Inflammatory macrophage (primary cell): ENCODE measurements at regions not wholly inside any gene's neighbourhood (a gene's known extent, or its start where the extent isn't known, plus 50 kb on each side); places are given as distances from the start of the nearest gene placed in this dataset.

Source experiments
- DNase-seq, 2 donors: peaks; one replicate each; pipeline ENCODE4 v3.0.0-alpha.2; 2020 to 2022

DNA sequence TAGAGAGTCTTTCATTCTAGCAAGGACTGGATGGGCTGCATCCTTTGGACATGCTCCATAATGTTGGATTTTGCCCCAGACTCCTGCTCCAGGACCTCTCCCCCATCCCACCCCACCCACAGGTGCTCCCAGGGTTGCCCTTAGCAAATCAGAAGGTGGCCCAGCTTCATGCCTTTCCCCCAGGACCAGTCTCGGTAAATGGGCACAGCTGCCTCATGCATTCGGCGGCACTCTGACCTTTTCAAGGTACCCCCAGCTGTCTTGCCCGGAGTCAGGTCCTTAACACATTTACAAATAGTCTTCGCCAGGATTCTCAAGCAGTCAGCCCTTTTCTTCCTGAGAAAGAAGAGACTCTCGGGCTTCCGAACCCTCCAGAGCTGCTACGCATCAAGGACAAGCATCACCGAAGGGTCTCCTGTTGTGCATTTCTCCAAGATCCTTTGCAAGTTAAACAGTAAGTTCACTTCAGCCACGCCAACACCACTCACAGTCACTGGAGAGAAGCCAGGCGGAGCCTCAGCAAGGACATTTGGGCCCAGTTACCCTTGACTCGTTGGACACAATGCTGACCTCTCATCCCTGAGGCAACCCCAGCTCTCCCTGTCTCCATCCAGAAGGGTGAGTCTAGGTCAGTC is 287.8 kb downstream of the FAM43A start:
- no peak for DNase-seq

DNA sequence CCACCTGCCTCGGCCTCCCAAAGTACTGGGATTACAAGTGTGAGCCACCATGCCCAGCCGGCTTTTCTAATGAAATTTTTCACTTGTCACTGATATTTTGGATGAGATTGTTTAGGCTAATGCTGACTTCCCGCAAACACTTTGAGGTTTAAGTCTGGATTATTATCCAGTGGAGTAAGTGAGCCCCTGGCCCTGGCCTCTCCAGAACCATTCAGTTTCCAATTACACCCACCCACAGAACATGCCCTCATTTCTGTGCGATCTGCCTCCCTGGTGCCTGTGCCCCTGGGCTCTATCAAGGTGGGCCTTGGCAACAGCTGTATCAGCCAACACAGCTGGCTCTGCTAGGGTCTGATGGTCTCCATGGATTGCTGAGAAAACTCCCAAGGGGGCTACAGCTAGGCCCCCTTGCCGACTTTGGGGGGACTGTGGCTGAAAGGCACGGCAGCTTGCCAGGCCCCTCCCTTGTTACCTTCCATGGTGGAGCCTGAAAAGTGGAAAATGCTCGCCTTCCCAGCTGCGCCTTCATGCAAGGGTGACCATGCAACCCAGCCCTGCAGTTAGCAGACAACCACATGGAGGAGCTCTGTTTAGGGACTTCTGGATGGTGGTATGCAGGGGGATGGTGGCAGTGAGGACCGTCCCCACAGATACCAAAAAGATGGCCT is 288.9 kb downstream of the FAM43A start:
- no peak for DNase-seq

DNA sequence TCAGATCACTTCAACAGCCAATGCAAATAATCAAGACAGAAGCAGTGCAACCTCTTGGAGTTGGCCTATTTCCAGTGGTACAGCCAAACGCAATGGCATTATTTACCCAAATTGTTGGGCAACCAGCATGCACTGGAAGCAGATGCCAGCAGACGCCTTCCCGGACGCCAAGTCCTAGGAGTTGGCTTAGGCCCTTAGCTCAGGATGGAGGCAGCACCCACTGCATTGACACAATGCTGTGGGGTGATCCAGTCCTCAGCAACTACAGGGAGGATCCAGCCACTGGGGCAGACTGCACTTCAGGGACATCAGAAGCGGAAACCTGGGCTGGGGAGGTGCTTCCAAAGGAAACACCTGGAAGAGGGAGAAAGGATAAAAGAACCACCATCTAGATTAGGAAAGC is 290.4 kb downstream of the FAM43A start:
- no peak for DNase-seq

DNA sequence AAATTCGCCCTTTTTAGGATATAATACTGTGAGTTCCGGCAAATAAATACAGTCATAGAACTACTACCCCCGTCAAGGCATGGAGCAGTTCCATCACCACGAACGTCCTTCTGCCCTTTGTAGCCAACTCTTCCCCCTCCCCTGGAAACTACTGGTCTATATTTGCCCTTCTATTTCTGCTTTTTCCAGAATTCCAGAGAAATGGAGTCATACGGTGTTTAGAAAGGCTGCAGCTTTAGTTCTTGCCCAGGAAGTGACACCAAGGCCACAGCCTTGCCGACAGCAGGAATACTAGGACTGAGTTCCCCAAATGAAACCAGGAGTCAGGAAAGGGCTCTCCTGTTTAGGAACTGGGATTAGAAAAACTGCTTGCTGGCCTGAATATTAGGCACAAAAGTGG is 291.2 kb downstream of the FAM43A start:
- DNase-seq: no peak

DNA sequence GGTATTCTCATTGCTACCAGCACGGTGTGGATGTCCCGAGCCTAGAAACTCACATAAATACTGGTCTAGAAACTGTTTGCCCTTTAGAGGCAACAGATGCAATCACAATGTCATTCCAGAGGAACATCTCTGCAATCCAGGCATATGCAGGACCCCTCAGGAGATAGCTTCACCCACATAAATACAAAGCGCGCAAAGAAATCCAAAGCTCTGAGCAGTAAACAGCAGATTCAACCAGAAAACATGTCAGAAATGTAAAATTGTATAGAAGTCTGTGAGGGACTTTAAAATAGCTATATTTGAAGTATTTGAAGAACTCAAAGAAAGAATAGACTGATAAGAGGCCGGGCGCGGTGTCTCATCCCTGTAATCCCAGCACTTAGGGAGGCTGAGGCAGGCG is 291.7 kb downstream of the FAM43A start:
- DNase-seq: no peak

DNA sequence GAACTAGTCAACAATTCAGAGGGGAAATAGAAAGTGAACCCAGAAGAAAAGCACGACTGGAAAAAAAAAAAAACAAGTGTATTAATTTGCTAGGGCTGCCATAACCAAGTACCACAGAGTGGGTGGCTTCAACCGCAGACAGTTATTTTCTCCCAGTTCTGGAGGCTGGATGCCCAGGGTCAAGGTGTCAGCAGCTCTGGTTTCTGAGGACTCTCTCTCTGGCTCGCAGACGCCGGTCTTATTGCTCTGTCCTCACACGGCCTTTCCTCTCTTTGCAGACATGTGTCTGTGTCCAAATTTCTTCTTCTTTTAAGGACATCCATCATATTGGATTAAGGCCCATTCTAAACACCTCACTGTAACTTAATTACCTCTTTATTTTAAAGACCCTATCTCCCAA is 291.8 kb downstream of the XXYLT1 start:
- DNase-seq: no peak

DNA sequence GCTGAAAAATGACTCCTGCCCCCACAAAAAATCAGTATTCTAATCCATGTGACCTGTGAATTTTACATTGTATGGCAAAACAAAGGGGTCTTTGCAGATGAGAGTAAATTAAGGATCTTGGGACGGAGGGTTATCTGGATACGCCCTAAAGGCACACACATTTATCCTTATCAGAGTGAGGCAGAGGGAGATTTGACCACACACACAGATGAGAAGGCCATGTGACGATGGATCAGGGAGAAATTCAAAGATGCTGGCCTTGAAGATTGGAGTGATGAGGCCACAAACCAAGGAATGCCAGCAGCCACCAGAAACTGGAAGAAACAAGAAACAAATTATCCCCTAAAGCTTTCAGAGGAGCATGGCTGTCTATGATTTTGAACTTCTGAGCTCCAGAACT is 288.5 kb downstream of the XXYLT1 start:
- DNase-seq: no peak

DNA sequence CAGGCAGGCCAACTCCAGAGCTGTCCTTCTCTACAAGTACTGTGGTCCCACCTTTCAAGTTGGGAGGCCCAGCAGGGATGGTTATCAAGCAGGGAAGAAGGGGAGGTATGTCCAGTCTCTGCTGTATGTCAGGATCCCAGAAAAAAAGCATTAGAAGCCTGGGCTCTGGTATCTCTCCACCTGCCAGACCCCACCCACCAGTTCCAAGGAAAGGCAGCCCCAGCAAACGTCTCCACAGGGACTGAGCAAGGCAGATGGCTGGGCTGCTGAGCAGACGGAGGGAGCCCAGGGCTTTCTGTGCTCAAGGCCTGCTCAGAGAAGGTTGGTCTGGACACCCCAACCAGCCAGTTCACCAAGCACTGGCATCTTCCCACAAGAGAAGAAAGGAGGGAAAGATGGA is 287.8 kb downstream of the XXYLT1 start:
- no peak for DNase-seq

DNA sequence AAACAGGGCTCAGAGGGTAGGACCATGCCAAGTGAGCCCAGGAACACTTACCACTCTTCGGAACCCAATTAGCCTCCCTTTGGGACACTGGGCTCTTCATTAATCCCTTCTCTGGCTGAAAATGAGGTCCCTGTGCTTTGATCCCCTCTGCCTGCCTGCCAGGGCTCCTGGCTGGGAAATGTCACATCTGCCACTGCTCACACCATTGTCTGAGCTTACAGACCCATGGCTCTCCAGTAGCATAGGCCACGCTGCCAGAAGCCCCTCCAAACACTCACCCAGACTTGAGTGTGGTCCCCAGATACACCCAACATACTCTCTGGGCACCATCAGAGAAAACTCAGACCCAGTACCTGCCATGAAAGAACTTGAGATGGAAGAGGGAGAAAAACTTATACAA is 287.3 kb downstream of the XXYLT1 start:
- no peak for DNase-seq

DNA sequence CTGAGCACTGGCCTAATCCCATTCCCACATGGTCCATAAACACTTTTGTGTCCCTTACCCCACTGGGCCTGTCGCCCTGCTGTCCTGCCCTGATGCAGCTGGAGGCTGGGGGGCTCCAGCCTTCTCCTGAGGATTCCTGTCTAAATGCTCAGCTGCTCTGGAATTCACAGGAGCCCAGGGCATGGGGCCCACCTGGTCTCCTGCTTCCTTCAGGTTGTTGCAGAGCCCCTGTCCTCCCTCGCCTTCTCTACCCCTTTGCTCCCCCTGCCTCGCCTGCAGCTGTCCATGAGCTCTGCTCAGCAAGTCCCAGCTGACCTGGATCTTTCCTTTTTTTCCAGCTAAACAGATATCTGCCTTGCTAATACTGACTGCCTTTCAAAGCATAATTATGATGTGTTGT is 286.9 kb downstream of the XXYLT1 start:
- no peak for DNase-seq

DNA sequence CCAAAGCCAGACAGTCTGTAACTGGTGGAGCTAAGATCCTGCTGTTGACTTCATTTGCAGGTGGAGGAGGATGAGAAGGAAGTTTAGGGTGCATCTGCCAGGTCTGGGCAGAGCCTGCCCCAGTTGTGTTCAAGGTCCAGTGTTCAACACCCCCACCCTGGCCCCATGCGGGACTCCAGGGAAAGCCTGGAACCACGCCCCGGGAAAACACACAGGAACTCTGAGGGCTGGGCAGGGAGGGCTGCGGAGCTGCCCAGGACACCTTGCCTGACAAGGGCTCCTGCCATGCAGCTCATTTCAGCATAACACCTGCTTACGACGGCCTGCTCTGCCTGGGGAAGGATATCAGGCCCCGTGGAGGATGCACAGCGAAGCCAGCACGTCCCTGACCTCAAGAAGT is 286.3 kb downstream of the XXYLT1 start:
- no peak for DNase-seq

DNA sequence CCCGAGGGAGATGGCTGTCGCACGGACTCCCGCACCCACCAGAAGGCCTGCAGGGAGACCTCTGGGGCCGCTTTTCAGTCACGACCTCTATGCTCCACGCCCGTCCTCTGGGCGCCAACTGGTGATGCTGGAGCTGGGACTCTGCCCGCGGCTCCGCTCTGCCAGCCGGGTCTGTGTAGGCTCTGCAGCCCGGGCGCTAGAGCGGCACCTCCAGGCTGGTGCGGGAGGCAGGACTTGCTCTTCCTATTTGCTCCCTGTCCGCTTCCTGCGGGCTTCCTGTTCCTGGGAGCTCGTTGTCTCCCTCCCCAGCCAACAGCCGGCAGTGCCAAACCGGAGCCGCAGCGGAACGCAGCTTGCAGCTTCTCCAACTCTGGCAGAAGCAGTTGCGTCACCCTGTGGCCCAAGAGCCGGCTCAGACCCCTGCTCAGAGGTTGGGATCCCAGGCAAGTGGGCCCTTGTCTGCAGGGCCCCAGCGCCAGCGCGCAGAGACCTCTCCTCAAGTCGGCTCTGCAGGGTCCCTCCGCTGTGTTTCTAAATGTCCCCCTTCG is 285.9 kb downstream of the XXYLT1 start:
- peak; percentile 46 to 67 for DNase-seq

DNA sequence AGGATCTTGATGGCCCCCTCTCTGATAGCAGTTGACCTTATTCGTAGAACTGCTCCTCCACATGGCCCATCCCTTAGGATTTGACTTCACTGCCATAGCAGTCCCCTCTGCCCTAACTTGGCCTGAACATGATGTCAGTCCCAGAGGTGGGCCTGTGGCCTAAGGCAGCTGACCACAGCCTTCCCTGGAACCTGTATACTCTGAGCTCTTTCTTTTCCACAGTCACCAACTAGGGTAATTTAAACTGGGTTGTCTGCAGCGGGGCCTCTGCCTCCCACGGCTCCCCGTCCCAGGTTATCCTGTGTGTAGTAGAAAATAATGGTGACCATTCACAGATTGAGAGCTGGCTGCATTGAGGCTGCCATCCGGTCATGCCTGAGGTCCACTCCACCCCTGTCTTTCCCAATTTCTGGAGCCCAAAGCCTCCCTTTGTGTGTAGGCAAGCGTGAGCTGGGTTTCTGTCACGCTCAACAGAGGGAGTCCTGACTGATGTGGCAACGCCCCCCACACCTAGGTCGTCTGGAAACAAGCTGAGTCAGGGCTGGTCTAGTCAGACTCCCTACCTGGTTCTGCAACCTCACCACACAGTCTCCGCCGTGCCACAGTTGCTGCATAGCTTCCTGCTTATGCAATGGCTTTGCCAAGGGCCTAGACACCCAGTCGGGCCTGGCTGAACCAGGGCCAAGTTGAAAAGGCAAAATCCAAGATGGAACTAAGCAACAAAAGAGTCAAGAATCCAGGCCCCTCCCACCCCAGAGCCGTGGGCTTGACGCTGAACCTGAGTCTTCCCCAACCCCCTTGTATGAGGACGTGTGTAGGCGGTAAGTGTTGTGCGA is 284.5 kb downstream of the XXYLT1 start:
- peak; percentile 64 to 70 for DNase-seq

DNA sequence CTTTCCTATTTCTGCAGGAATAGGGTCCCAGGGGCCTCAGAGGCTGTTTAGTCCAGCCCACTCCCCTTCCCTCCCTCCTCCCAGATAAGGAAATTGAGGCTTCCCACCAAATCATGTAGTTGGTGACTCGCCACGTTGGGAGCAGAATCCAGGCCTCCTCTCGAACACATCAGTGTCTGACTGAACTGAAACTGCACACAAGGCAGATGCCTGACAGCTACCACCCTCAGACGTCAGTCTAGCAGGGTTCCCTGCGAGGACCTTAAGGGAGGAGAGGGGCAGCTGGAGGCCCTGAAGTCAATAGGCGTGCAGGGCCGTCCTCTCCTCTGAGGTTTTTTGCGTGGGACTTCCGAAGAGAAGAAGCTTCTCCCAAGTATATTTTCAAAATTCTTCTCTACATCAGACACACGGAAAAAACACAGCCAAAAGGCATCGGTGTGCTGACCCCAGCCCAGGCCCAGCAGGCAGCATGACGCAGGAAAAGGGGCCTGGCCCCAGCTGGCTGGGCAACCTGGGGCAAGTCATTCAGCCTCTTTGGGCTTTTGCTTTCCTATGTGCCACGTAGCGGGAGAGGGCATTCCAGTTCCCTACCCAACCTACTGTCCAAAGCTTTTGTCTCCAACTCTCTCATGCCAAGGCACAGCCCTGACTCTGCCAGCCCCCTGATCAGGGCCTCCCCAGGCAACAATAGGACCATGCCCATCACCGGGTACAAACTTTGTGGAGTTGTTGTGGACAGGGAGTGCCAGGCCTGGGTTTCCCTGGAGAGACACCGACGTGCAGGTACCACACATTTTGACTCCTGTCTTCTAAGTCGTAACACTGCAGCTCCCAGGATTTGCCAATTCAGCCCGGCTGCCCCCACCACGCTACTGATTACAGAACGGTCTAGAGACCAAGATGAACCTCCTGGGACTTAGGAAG is 283.1 kb downstream of the XXYLT1 start:
- no peak for DNase-seq

DNA sequence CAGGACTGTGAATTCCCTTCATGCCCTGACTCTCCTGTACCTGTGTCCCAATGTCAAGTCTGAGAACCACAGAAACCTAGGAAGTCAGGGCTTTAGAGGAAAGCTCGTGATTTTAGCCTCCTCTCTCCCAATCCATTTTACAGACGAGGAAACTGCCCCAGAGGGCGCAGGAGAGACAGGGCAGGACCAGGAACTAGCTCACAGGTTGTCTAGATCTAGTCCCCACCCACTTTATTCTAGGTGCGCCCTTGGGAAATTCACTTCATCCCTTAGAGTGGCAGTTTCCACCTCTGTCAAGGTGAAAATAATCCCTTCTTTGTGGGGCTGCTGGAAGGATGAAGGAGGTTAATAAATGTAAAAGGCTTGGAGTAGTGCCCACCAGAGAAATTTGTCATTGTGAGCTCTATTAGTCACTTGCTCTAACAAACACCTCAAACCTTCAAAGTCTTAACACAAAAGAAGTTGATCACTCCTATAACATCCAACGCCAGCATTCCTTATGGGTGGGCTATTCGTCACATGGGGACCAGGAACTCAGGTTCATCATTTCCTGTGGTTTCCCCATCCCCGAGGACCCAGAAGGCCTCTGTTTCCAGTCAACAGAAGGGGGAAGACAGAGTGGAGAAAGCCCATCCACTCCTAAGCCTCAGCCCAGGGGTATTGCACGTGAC is 282.3 kb downstream of the XXYLT1 start:
- DNase-seq: no peak

DNA sequence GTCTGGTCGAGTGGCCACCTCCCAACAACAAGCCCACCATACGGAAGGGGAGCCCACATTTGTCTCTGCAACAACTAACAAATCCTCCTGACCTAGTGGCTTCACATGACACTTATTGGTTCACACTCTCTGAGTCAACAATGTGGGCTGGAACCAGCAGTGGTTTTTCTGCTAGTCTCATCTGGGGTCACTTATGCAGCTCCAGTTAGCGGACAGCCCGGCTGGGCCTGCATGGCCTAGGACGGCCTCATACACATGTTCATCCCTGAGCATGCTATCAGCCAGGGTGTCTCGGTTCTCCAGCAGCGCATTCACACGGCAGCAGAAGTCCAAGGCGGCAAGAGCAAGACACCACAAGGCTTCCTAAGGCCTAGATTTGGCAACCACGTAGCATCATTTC is 281.7 kb downstream of the XXYLT1 start:
- peak; percentile 26 to 61 for DNase-seq

DNA sequence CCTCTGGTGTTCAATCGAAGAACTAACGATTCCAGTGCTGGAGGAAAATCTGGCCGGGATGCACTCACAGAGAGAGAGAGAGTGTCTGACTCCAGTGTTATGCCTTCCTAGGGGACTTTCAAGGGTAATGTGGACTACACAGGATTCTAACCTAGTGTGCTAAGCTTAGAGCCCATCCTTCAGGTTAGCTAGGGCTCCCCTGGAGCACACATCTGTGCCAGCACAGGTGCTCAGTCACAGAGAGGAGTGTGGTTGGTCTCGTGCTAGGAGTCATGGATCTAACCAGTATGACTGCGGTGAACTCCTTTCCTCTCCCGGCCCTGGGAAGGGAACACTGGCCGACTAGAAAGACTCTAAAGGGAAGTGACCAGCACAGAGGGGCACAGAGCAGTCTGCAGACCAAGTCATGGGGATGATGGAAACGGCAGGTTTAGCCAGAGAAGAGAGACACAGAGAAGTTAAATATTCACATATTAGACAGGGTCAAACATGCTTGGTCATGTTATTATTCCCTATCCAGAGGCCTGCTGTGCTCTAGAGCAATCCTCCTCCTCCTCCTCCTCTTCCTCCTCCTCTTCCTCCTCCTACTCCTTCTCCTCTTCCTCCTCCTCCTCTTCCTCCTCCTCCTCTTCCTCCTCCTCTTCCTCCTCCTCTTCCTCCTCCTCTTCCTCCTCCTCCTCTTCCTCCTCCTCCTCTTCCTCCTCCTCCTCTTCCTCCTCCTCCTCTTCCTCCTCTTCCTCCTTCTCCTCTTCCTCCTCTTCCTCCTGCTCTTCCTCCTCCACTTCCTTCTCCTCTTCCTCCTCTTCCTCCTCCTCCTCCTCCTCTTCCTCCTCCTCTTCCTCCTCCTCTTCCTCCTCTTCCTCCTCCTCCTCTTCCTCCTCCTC is 280.3 kb downstream of the XXYLT1 start:
- no peak for DNase-seq

DNA sequence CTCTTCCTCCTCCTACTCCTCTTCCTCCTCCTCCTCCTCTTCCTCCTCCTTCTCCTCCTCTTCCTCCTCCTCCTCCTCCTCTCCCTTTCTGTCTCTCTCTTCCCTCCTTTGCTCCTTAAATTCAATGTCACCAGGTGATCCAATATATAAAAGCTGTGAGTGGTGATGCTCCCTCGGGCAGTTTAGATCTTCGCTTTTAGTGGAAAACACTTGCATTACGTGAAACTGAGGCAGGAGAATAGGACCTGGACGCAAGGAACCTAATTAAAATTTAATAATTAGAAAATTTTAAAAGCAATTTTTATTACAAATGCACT is 279.7 kb downstream of the XXYLT1 start:
- DNase-seq: no peak

DNA sequence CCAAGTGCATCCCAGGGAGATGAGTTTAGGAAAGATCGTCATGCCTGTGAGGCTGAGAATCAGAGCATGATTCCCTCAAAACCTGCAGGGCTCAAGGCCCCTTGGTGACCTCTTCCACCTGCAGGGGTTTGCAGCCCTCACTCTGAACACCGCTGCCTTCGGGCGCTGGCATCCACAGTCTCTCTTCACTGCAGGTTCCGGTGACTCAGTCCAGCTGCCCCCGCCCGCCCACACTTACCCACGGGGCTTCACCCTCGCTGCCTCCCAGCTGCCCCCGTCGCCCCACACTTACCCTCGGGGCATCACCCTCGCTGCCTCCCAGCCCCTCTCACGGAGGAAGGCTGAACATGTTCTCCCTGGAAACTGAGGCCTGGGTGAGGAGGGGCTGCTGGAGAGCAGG is 277.1 kb downstream of the XXYLT1 start:
- no peak for DNase-seq

DNA sequence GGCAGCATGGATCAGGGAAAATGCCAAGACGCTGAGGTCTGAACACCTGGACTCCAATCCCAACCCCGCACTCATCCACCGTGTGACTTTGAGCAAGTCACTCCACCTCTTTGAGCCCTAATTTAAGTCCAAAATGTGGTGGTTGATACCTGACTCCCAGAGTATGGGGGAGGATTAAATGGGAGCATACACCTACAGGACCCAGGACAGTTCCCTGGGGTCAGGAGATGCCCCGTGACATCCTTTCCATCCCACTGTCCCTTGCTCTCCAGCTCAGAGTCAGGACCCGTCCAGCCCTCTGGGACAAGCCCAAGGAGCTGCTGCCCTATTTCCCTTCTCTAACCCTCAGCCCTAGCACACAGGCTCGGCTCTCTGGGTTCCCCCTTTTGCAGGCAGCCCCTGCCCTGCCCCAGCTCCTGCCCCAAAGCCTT is 276.4 kb downstream of the XXYLT1 start:
- no peak for DNase-seq

DNA sequence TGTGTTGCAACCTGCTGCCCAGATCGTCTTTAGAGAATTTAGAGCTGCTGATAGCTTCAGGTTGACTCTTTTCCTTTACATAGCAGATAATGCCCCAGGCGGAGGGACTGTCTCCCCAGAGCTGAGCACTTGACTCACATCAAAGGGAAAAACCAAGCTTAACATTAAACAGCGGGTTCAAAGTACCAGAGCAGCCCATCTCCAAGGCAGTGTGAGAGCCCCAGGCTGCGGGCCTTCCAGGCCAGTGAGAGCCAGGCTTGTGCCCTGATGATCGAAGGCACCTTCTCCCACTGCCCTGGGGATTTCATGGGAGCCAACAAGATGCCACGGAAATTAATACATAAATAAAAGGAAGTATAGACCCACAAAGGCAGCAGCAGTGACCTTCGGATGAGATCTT is 275.6 kb downstream of the XXYLT1 start:
- no peak for DNase-seq
